Common myeloid progenitor, CD34-positive (primary cell): ENCODE measurements at regions not wholly inside any gene's neighbourhood (a gene's known extent, or its start where the extent isn't known, plus 50 kb on each side); places are given as distances from the start of the nearest gene placed in this dataset.

Source experiments
- CTCF ChIA-PET: fragments of 350-600 bp; sonication (Branson Sonifier 250); formaldehyde crosslinking; loops from one replicate; lab custom pipeline; 2021; ENCODE audit warnings: antibody characterized with exemption; lab: Charles Lee
- POLR2A ChIA-PET: fragments of 350-600 bp; sonication (Branson Sonifier 250); formaldehyde crosslinking; loops from one replicate; lab custom pipeline; 2021; ENCODE audit warnings: antibody characterized with exemption; lab: Charles Lee
- DNase-seq, 3 donors: peaks; one replicate each; pipeline versions ENCODE4 v3.0.0 to v3.0.0-alpha.2; 2013
- H3K27ac ChIP-seq, 2 experiments: 1 replicate in 1 of 2; 2 replicates in 1 of 2; pipeline ENCODE4 v1.7.0; 2013; ENCODE audit warnings: inconsistent platforms in 2 of 2, low read length in 2 of 2, mild to moderate bottlenecking in 2 of 2, low read depth in 1 of 2, moderate library complexity in 1 of 2; ENCODE audit not compliant: severe bottlenecking in 2 of 2, insufficient read depth in 1 of 2, poor library complexity in 1 of 2
- H3K27me3 ChIP-seq, 5 experiments: replicated peaks in 2 of 5; 1 replicate in 3 of 5; 2 replicates in 2 of 5; pipeline versions ENCODE4 v1.6.1 to v1.7.0; 2013; ENCODE audit warnings: low read length in 4 of 5, mild to moderate bottlenecking in 2 of 5, moderate library complexity in 2 of 5, inconsistent platforms in 1 of 5; ENCODE audit not compliant: insufficient read depth in 5 of 5, control insufficient read depth in 4 of 5
- H3K36me3 ChIP-seq, 4 experiments: 1 replicate in 2 of 4; 2 replicates in 2 of 4; pipeline versions ENCODE4 v1.6.1 to v1.7.0; 2013; ENCODE audit warnings: low read length in 3 of 4, control low read depth in 1 of 4, mild to moderate bottlenecking in 1 of 4; ENCODE audit not compliant: control insufficient read depth in 4 of 4, insufficient read depth in 4 of 4
- H3K4me1 ChIP-seq, 4 experiments: 1 replicate in 3 of 4; 2 replicates in 1 of 4; pipeline versions ENCODE4 v1.6.1 to v1.7.1; 2013; ENCODE audit warnings: low read length in 3 of 4, mild to moderate bottlenecking in 3 of 4, control low read depth in 1 of 4, inconsistent platforms in 1 of 4, moderate library complexity in 1 of 4; ENCODE audit not compliant: control insufficient read depth in 4 of 4, insufficient read depth in 4 of 4; ENCODE audit errors: control extremely low read depth in 1 of 4
- H3K4me3 ChIP-seq, 7 experiments: 1 replicate in 4 of 7; 2 replicates in 3 of 7; pipeline versions ENCODE4 v1.5.1 to v1.7.0; 2013; ENCODE audit warnings: mild to moderate bottlenecking in 7 of 7, low read length in 6 of 7, moderate library complexity in 6 of 7, inconsistent platforms in 2 of 7, low read depth in 2 of 7, control low read depth in 1 of 7; ENCODE audit not compliant: insufficient read depth in 4 of 7, control insufficient read depth in 1 of 7; ENCODE audit errors: extremely low read depth in 1 of 7
- H3K9me3 ChIP-seq, 5 experiments: 1 replicate in 4 of 5; 2 replicates in 1 of 5; pipeline versions ENCODE4 v1.6.1 to v1.7.1; 2013; ENCODE audit warnings: low read length in 4 of 5, mild to moderate bottlenecking in 2 of 5, inconsistent platforms in 1 of 5, low read depth in 1 of 5, moderate library complexity in 1 of 5; ENCODE audit not compliant: control insufficient read depth in 4 of 5, insufficient read depth in 2 of 5; ENCODE audit errors: control extremely low read depth in 1 of 5
- WGBS: methylation state at CpG from one replicate; pipeline ENCODE4 v1.1.5; 2013; ENCODE audit not compliant: insufficient coverage; 5-methylcytosine and 5-hydroxymethylcytosine counted together

- no peak overlapping the region for H3K4me3 ChIP-seq
- no peaks in the 10 kb centered on the region for H3K36me3 ChIP-seq
- CTCF ChIA-PET, result no interaction called here
- POLR2A ChIA-PET, result no interaction called here
- DNase-seq, result no peak
- H3K27me3 ChIP-seq, result no peaks in the 10 kb centered on the region
- no CpG with 5 or more reads among the region's 1 CpG for WGBS
- H3K9me3 ChIP-seq, result peaks cover 0 to 9% (median 0%) of the 10 kb centered on the region in 5 experiments
- H3K4me1 ChIP-seq, result no peaks in the 10 kb centered on the region
- no peak overlapping the region for H3K27ac ChIP-seq
Measured at GRCh38 chr3:40672861-40673260, 148.1 kb downstream of the ZNF621 start.

- POLR2A ChIA-PET, result no interaction called here
- no peaks in the 10 kb centered on the region for H3K36me3 ChIP-seq
- no peak for DNase-seq
- no peak overlapping the region for H3K4me3 ChIP-seq
- CTCF ChIA-PET, result no interaction called here
- H3K9me3 ChIP-seq, result peaks cover 0 to 9% (median 0%) of the 10 kb centered on the region in 5 experiments
- H3K27ac ChIP-seq, result no peak overlapping the region
- WGBS, result 100% methylated on average over 1 of the region's 3 CpGs
- H3K27me3 ChIP-seq, result no peaks in the 10 kb centered on the region
- H3K4me1 ChIP-seq, result peaks cover 0 to 6% (median 0%) of the 10 kb centered on the region in 4 experiments
Measured at GRCh38 chr3:40677321-40677720, 152.6 kb downstream of the ZNF621 start.

GRCh38 chr3:40677749-40678148, 153.0 kb downstream of the ZNF621 start:
- H3K27ac ChIP-seq, result no peak overlapping the region
- WGBS, result 100% methylated on average over 1 of the region's 3 CpGs
- H3K36me3 ChIP-seq, result no peaks in the 10 kb centered on the region
- H3K9me3 ChIP-seq, result peaks cover 0 to 9% (median 0%) of the 10 kb centered on the region in 5 experiments
- CTCF ChIA-PET, result no interaction called here
- H3K27me3 ChIP-seq, result no peaks in the 10 kb centered on the region
- H3K4me1 ChIP-seq, result peaks cover 0 to 6% (median 0%) of the 10 kb centered on the region in 4 experiments
- DNase-seq, result no peak
- POLR2A ChIA-PET, result no interaction called here
- H3K4me3 ChIP-seq, result no peak overlapping the region

- no peak for DNase-seq
- Histone ChIP-seq H3K27ac (no peak overlapping the region), H3K9me3 (peaks cover 0 to 6% (median 0%) of the 10 kb centered on the region in 5 experiments), H3K36me3 (no peaks in the 10 kb centered on the region), H3K27me3 (no peaks in the 10 kb centered on the region), H3K4me3 (no peak overlapping the region), H3K4me1 (peaks cover 0 to 6% (median 0%) of the 10 kb centered on the region in 4 experiments)
- WGBS, result 100% methylated on average over 3 of the region's 4 CpGs
- POLR2A ChIA-PET, result no interaction called here
- CTCF ChIA-PET, result no interaction called here
Measured at GRCh38 chr3:40679290-40679689, 154.5 kb downstream of the ZNF621 start.

GRCh38 chr3:40680685-40681657, 156.2 kb downstream of the ZNF621 start:
- WGBS, result 90% methylated on average over 3 of the region's 3 CpGs
- H3K27me3 ChIP-seq, result no peaks in the 10 kb centered on the region
- no peak overlapping the region for H3K4me3 ChIP-seq
- POLR2A ChIA-PET, result no interaction called here
- CTCF ChIA-PET, result no interaction called here
- H3K9me3 ChIP-seq, result peaks cover 0 to 1% (median 0%) of the 10 kb centered on the region in 5 experiments
- no peak overlapping the region for H3K27ac ChIP-seq
- no peaks in the 10 kb centered on the region for H3K36me3 ChIP-seq
- DNase-seq, result peak in 2 of 3 donors; percentile 35 to 61
- peaks cover 0 to 6% (median 0%) of the 10 kb centered on the region in 4 experiments for H3K4me1 ChIP-seq

GRCh38 chr3:40681658-40682055, 156.9 kb downstream of the ZNF621 start:
- Histone ChIP-seq H3K27ac (no peak overlapping the region), H3K36me3 (no peaks in the 10 kb centered on the region), H3K9me3 (no peaks in the 10 kb centered on the region), H3K4me1 (peaks cover 0 to 6% (median 0%) of the 10 kb centered on the region in 4 experiments), H3K27me3 (no peaks in the 10 kb centered on the region), H3K4me3 (no peak overlapping the region)
- no CpG with 5 or more reads among the region's 1 CpG for WGBS
- POLR2A ChIA-PET, result no interaction called here
- DNase-seq, result peak in 1 of 3 donors; percentile 13
- CTCF ChIA-PET, result no interaction called here

GRCh38 chr3:40689837-40690236, 165.1 kb downstream of the ZNF621 start:
- H3K4me1 ChIP-seq, result peaks cover 0 to 14% (median 10%) of the 10 kb centered on the region in 4 experiments
- CTCF ChIA-PET, result interaction anchor here (1.3 kb wide), 1 partner anchor 28 kb away, joined by 5 read pairs; no protein-coding TSS in a partner anchor
- POLR2A ChIA-PET, result no interaction called here

More at GRCh38 chr3:40689837-40690236, 165.1 kb downstream of the ZNF621 start:
- no peaks in the 10 kb centered on the region for H3K9me3 ChIP-seq
- WGBS, result no CpG with 5 or more reads among the region's 1 CpG
- H3K27ac ChIP-seq, result no peak overlapping the region
- H3K27me3 ChIP-seq, result no peaks in the 10 kb centered on the region
- no peak overlapping the region for H3K4me3 ChIP-seq
- no peak for DNase-seq
- no peaks in the 10 kb centered on the region for H3K36me3 ChIP-seq
